ENCODE measurements at regions not wholly inside any gene's neighbourhood (a gene's known extent, or its start where the extent isn't known, plus 50 kb on each side); places are given as distances from the start of the nearest gene placed in this dataset.

DNA sequence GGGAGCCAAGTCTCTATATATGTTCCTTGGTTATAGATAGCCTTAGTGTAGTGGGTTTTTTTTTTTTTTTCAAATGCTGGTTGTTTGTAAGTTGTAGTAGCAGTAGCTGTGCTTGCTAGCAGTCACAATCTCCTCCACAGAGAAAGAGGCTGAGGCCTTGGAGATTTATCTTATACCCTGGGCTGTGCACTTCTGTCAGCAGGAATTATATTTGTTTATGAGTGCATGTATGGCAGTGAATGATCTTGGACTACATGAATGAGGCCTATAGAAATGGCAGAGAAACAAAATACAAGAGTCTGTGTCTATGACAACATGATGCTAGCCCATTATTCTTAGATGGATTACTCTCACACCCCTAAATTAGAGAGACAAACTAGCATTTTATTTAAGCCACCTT, 1674.2 kb upstream of the ADGRL3 start:
- TF ChIP-seq, protein P1, sequence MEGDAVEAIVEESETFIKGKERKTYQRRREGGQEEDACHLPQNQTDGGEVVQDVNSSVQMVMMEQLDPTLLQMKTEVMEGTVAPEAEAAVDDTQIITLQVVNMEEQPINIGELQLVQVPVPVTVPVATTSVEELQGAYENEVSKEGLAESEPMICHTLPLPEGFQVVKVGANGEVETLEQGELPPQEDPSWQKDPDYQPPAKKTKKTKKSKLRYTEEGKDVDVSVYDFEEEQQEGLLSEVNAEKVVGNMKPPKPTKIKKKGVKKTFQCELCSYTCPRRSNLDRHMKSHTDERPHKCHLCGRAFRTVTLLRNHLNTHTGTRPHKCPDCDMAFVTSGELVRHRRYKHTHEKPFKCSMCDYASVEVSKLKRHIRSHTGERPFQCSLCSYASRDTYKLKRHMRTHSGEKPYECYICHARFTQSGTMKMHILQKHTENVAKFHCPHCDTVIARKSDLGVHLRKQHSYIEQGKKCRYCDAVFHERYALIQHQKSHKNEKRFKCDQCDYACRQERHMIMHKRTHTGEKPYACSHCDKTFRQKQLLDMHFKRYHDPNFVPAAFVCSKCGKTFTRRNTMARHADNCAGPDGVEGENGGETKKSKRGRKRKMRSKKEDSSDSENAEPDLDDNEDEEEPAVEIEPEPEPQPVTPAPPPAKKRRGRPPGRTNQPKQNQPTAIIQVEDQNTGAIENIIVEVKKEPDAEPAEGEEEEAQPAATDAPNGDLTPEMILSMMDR (IDR thresholded peaks at IDR 0.05): no peak
- no peak for TF ChIP-seq POLR2A (IDR thresholded peaks at IDR 0.05)
